NCI-H1092 (cell line): ENCODE measurements at regions not wholly inside any gene's neighbourhood (a gene's known extent, or its start where the extent isn't known, plus 50 kb on each side); places are given as distances from the start of the nearest gene placed in this dataset.

Experiments
- DNase-seq: peaks from one replicate; lab custom pipeline; 2025; lab: John Stamatoyannopoulos, UW

DNA sequence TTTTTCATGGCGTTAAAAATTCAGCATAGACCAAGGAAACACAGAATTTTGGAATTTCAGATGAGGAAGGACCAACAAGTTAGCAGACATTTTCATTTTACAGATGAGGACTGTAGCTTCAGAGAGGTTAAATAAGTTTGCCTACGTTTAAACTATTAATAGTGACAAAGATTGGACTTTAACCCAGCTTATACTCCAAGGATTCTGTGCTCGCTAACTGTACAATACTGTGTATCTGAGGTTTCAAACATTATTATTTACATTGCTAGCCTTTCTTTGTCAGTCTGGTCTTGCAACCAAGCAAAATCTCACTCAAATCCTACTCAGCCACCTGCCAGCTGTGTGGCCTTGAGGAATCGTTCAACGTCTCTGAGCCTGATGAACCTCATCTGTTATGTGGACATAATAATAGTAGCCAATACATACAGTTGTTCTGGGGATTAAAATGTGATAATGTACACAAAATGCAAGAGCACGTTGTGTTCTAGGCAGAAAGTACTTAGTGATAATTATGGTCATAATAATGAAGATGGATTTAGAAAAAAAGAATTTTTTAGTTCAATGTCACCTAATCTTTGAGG, 462.4 kb upstream of the TRIB2 start:
- no peak for DNase-seq

- DNase-seq: no peak
These were observed 460.5 kb upstream of the TRIB2 start for GRCh38 chr2:12256206-12256605.

- DNase-seq: no peak
These were observed 459.3 kb upstream of the TRIB2 start for GRCh38 chr2:12257476-12257875.

- no peak for DNase-seq
These were observed 457.2 kb upstream of the TRIB2 start for GRCh38 chr2:12259493-12259892.

DNA sequence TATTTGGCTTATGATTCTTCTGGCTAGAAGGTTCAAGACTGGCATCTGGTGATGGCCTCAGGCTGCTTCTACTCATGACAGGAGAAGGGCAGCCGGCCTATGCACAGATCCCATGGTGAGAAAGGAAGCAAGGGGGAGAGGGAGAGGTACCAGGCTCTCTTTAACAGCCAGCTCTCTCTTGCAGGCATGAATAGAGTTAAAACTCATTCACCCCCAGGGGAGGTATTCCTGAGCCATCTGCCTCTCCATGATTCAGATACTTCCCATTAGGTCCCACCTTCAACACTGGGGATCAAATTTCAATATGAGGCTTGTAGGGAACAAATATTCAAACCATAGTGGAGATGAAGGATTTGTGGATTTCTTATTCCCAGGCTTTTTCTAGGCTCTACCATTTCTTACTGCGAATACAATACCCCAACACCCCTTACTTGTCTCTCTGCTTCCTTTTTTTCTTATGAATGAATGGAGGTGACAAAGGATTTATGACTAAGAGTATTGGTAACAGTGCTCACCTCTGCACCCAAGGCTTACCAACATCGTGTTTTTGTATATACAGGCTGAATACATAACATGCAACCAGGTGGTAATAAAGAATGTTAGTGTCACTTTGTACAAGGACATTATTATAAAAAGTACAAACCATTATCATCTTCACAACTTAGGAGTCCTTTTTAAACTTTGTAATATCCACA, 454.6 kb upstream of the TRIB2 start:
- no peak for DNase-seq

DNA sequence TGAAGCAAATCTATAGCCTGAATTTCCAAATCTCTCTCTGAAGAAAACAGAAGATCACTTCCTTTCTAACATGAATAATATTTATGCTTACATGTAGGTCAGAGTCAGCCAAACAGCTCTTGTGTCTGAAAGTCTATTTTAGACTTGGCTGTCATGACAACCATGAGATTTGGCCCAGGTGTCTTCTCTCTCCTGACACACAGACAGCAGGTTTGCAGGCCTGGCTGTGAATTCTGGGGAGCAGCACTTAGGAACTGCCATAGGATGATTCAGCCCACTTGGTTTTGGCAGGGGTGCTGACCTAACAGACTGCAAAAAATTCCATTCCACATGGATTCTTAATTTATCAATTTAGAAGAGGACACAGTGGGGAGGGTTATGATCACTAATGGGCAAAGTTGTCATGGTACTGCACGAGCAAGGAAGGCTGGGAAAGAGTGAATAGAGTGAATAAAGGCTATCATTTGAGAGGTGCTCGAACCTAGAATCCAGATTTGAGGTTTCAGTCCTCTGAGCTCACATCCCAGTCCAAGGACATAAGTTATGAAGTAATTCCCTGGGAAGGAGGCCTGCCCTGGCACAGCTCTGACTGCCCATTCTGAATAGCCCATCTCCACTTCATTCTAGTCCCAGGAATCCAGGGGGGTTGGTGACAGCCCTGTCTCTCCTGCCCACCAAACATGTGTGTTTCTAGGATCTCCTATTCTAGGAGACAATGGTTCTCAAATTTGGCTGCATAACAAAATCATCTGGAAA, 453.9 kb upstream of the TRIB2 start:
- no peak for DNase-seq

- no peak for DNase-seq
These were observed 453.0 kb upstream of the TRIB2 start for GRCh38 chr2:12263730-12264129.

GRCh38 chr2:12264146-12264545, 452.6 kb upstream of the TRIB2 start:
- no peak for DNase-seq

DNA sequence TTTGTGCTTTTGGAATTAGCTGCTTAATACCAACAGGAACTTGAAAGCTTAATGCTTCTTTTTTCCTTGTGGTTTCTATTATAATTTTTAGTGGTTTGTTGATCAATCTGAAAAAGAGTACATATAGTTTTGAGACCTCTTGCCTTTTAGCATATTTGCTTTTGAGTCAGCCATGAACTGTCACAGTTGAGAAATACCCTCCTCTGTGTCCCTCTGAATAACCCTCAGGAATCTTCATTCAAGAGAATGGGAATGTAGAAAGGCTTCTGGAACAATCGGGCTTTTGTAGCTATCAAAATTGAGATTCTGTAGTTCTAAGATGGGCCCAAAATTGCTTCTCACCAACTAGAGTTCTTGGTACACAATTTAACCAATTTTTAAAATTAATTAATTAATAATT, 451.1 kb upstream of the TRIB2 start:
- DNase-seq: no peak

DNA sequence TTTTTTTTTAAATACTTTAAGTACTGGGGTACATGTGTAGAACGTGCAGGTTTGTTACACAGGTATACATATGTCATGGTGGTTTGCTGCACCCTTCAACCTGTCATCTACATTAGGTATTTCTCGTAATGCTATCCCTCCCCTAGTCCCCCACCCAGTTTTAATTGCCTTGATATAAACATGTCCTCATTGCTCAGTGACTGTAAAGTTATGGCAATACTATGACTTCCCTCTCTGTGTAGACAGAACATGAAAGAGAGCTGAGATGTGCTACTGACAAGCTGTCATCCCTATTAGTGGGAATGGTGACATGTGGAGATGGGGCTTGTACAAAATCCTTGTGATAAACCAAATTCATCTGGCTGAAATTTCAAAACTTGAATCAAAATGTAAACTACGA, 449.7 kb upstream of the TRIB2 start:
- DNase-seq: no peak

GRCh38 chr2:12269041-12269972, 447.4 kb upstream of the TRIB2 start:
- no peak for DNase-seq

GRCh38 chr2:12270876-12271588, 445.7 kb upstream of the TRIB2 start:
- DNase-seq: no peak

GRCh38 chr2:12271589-12271984, 445.1 kb upstream of the TRIB2 start:
- DNase-seq: no peak

DNA sequence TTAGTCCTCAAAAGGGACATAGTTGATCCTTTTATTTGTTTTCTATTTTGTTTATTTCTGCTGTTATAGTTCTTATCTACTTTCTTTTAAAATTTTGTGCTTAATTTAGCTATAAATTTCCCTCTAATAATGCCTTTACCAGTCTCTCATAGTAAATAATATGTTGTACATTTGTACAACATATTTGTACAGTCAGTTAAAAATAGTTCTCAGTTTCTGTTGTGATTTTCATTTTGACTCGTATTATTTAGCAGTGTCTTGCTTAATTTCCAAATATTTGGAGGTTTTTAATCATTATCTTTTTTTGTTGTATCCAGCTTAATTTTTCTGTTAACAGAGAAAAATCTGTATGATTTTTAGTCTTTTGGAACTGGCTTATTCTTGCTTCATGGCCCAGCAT, 443.6 kb upstream of the TRIB2 start:
- no peak for DNase-seq

DNA sequence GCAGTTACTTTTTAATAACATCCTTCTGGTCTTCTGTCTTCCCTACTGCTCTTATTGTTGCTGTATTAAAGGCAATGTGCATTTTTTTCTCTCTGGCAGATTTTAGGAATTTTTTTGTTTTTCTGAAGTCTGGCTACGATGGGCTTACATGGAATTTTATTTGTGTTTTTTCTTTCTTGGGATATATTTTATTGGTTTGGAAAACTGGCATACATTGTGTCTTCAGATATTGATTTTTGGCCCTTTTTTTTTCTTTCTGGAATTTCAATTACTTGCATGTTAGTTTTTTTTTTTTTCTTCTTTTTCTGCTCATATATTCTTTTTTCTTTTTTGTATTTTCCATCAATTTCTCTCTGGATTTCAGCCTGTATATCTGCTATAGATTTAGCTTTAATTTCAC, 442.1 kb upstream of the TRIB2 start:
- no peak for DNase-seq

DNA sequence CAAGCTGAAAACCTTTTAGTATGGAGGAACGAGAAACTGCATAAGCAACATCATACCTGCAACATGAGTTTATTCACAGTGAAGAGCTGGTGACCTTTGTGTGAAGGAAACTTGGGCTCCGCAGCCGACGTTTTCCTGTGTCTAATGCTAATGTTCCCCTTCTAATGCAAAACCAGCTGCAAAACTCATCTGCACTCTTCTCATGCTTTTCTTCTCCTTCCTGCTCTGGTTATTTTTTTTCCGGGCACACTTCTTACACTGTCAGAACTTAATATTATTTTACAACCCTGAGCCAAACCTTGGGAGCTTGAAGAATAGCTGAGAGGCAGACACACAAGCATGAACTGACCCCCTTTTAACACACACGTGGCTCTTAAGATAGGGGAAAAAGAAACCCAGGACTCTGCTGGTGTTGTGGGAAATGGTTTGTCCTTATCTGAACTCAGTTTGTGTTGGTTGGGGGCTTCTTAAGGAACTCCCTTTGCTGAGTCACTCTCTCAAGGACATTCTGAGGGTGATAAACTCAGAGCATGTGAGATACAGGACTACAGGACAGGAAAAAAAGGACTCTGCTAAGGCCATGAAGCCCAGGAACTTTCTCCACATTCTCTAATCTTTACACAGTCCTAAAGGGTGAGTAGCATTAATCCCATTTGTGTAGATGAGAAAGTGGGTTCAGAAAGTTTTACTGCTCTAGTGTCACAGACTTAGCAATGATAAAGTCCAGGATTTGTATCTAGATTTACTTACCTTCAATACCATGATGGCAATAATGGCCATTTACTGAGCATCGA, 439.3 kb upstream of the TRIB2 start:
- no peak for DNase-seq

- DNase-seq: no peak
These were observed 438.5 kb upstream of the TRIB2 start for GRCh38 chr2:12278217-12278750.

- no peak for DNase-seq
These were observed 433.7 kb upstream of the TRIB2 start for GRCh38 chr2:12282780-12283695.

GRCh38 chr2:12284037-12284436, 432.7 kb upstream of the TRIB2 start:
- no peak for DNase-seq
